ENCODE measurements at regions not wholly inside any gene's neighbourhood (a gene's known extent, or its start where the extent isn't known, plus 50 kb on each side); places are given as distances from the start of the nearest gene placed in this dataset.

- DNase-seq = no peak
These were observed 190.0 kb upstream of the IRS2 start for GRCh38 chr13:109976206-109976997.

- DNase-seq = no peak
These were observed 188.0 kb upstream of the IRS2 start for GRCh38 chr13:109974354-109974753.

- DNase-seq = no peak
These were observed 186.9 kb upstream of the IRS2 start for GRCh38 chr13:109973279-109973678.

GRCh38 chr13:109971456-109972090 is 185.2 kb upstream of the IRS2 start:
- no peak for DNase-seq

DNA sequence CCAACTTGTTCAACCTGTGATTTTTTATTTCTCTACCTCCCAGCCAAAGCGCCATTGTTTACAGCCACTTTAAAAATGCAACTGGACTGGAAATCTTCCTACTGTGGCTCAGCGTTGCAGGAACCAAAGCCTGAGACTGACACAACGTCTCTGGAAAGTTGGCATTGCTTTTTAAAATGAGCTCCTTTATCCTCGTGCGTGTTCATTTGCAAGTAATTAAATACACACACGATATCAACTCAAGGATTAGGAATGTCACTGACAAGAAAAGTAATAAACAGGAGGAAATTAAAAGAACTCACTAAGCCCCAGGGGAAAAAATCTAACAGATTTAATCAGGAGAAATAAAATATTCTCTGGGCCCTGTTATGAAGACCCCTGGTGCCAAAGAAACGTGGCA is 184.6 kb upstream of the IRS2 start:
- DNase-seq = no peak

DNA sequence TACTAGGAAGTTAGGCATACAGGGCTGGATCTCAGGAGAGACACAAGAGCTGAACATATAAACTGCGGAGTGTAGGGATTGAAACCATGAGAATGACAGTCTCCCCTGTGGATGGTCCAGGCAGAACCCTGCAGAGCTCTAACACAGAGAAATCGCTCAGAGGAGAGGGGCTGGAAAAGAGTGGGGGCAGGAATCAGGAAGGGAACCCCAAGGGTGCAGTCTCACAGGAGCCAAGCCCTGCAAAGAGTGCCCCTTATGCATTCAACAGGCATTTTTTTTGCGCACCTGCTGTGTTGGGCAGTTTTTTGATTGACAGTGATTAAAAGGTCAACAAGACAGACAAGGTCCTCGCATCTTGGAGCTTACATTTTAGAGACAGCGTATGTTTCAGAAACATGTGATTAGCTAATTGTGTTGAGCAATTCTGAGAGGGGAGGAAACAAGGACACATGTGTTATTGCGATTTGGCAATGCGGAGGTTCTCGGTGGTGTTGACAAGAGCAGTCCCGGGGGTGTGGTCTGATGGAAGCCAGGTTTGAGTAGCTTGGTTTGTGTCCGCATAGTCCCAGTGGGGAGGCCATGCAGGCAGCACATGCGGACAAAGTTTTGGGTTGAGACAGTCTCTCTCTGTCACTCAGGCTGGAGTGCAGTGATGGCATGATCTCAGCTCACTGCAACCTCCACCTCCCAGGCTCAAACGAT is 182.6 kb upstream of the IRS2 start:
- no peak for DNase-seq

- DNase-seq = no peak
These were observed 177.7 kb upstream of the IRS2 start for GRCh38 chr13:109963960-109964563.

- DNase-seq = no peak
These were observed 177.0 kb upstream of the IRS2 start for GRCh38 chr13:109963384-109963783.

DNA sequence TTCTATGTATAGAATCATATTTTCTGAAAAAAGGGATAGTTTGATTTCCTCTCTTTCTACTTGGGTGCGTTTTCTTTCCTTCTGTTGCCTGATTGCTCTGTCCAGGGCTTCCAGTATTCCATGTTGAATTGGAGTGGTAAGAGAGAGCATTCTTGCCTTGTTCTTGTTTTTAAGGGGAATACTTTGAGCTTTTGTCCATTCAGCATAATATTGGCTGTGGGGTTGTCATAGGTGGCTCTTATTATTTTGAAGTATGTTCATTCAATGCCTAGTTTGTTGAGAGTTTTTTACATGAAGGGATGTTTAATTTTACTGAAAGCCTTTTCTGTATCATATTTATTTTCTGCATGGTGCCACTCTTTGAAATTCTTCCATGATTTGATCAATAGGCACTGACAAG is 173.5 kb upstream of the IRS2 start:
- no peak for DNase-seq

GRCh38 chr13:109957875-109958274 is 171.5 kb upstream of the IRS2 start:
- DNase-seq = no peak

- no peak for DNase-seq
These were observed 169.2 kb upstream of the IRS2 start for GRCh38 chr13:109955598-109955997.

- no peak for DNase-seq
These were observed 168.1 kb upstream of the IRS2 start for GRCh38 chr13:109954441-109954840.

DNA sequence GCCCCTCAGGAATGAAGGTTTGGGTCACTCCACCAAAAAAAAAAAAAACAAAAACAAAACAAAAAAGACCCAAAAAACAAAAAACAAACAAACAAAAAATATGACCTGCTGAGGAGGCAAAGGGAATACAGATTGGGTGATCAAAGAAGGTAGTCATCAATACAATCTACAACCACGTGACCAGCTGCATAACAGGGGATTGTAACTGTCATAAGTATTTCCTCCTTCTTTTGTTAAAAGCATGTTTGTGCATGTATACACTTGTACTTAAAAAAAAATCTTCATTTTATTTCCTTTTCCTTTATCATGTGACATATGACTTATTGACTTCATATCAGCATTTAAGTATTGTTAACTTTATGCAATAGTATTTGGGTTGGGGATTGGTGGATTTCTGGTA is 165.1 kb upstream of the IRS2 start:
- no peak for DNase-seq

GRCh38 chr13:109949397-109949796 is 163.0 kb upstream of the IRS2 start:
- no peak for DNase-seq

DNA sequence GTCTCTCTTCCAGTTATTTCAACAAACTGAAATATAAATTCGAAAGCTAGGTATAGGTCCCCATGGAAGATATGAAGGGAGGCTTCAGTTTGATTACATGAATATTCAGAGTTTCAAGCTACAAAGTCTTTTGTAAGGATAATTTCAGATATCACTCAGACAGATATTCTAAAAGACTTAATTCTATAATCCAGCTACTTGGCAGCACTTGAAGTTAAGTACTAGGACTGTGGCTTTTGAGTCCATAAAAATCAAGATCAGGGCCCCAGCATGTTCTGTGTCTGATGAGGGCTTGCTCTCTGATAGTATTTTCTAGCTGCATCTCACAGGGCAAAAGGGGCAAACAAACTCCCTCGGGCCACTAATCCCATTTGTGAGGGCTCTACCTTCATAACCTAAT is 160.6 kb upstream of the IRS2 start:
- DNase-seq = no peak

GRCh38 chr13:109945206-109945960 is 159.0 kb upstream of the IRS2 start:
- DNase-seq = no peak

GRCh38 chr13:109941951-109942350 is 155.6 kb upstream of the IRS2 start:
- no peak for DNase-seq

- DNase-seq = no peak
These were observed 154.8 kb upstream of the IRS2 start for GRCh38 chr13:109941221-109941620.

GRCh38 chr13:109940637-109941036 is 154.3 kb upstream of the IRS2 start:
- DNase-seq = no peak

- DNase-seq = no peak
These were observed 153.5 kb upstream of the IRS2 start for GRCh38 chr13:109939838-109940237.

GRCh38 chr13:109939180-109939579 is 152.8 kb upstream of the IRS2 start:
- no peak for DNase-seq

- no peak for DNase-seq
These were observed 152.0 kb upstream of the IRS2 start for GRCh38 chr13:109938255-109938936.
